ENCODE measurements at regions not wholly inside any gene's neighbourhood (a gene's known extent, or its start where the extent isn't known, plus 50 kb on each side); places are given as distances from the start of the nearest gene placed in this dataset.

- no peak overlapping the region for H3K4me3 ChIP-seq (replicated peaks; ENCODE audit: low read depth, low read length)
- TF ChIP-seq, protein P1, sequence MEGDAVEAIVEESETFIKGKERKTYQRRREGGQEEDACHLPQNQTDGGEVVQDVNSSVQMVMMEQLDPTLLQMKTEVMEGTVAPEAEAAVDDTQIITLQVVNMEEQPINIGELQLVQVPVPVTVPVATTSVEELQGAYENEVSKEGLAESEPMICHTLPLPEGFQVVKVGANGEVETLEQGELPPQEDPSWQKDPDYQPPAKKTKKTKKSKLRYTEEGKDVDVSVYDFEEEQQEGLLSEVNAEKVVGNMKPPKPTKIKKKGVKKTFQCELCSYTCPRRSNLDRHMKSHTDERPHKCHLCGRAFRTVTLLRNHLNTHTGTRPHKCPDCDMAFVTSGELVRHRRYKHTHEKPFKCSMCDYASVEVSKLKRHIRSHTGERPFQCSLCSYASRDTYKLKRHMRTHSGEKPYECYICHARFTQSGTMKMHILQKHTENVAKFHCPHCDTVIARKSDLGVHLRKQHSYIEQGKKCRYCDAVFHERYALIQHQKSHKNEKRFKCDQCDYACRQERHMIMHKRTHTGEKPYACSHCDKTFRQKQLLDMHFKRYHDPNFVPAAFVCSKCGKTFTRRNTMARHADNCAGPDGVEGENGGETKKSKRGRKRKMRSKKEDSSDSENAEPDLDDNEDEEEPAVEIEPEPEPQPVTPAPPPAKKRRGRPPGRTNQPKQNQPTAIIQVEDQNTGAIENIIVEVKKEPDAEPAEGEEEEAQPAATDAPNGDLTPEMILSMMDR (IDR thresholded peaks at IDR 0.05; ENCODE audit: low read length, missing control alignments) = no peak
- no peak for DNase-seq (ENCODE audit: low read depth)
Measured at GRCh38 chr11:7849018-7849417, 52.3 kb upstream of the OR5P2 start.

Data from fibroblast of pulmonary artery (primary cell).